HepG2 (cell line): ENCODE measurements at regions not wholly inside any gene's neighbourhood (a gene's known extent, or its start where the extent isn't known, plus 50 kb on each side); places are given as distances from the start of the nearest gene placed in this dataset.

Experiments
- ATAC-seq: fragments of 200-7000 bp; cut with Tn5 transposase; 3 replicates; pipeline ENCODE4 v1.9.1; 2020; ENCODE audit warnings: mild to moderate bottlenecking, moderate library complexity
- BruUV-seq: library from RNA; stranded (reverse); fragments of 400-500 nt; replicated peaks from 2 replicates; lab custom pipeline; 2021; lab: Mats Ljungman, UMichigan
- CTCF ChIA-PET: fragments of 300-600 bp; formaldehyde crosslinking; extraction: SDS; loops from one replicate; lab custom pipeline; 2021; ENCODE audit warnings: low total read pairs, inconsistent platforms, low intra/inter-chr PET ratio; lab: Yijun Ruan, JAX
- POLR2A ChIA-PET: fragments of 350-600 bp; sonication (Branson Sonifier 250); formaldehyde crosslinking; loops from one replicate; lab custom pipeline; 2020; ENCODE audit warnings: antibody characterized with exemption, inconsistent platforms; lab: Yijun Ruan, JAX
- DNase-seq: peaks from one replicate; pipeline ENCODE4 v3.0.0-alpha.2; 2015; ENCODE audit warnings: low spot score
- FAIRE-seq: peaks from 3 replicates; lab custom pipeline; 2011; peaks lifted over from hg19 to GRCh38; lab: Jason Lieb, UNC
- H2AFZ ChIP-seq: one replicate; pipeline ENCODE4 v1.6.1; 2011; ENCODE audit warnings: low read length, inconsistent platforms
- H3K27ac ChIP-seq: fragments of 300-600 bp; 3 replicates; pipeline ENCODE4 v1.8.0; 2011; ENCODE audit warnings: mixed run types, mild to moderate bottlenecking, mixed read lengths, low read length, inconsistent platforms; ENCODE audit not compliant: insufficient read depth; ENCODE audit errors: extremely low read length
- H3K27me3 ChIP-seq, 2 experiments: fragments of 200-600 bp in 1 of 2; 2 replicates in 1 of 2; 3 replicates in 1 of 2; pipeline versions ENCODE4 v1.6.0 to v1.8.0; 2011; ENCODE audit warnings: low read length in 2 of 2, mild to moderate bottlenecking in 2 of 2, moderate library complexity in 2 of 2, inconsistent platforms in 1 of 2; ENCODE audit not compliant: insufficient read depth in 2 of 2, control insufficient read depth in 1 of 2
- H3K36me3 ChIP-seq, 2 experiments: fragments of 200-600 bp in 1 of 2; replicated peaks in 1 of 2; 2 replicates in 1 of 2; 3 replicates in 1 of 2; pipeline versions ENCODE4 v1.5.1 to v1.8.0; 2011; ENCODE audit warnings: low read length in 2 of 2, inconsistent platforms in 1 of 2; ENCODE audit not compliant: insufficient read depth in 2 of 2, control insufficient read depth in 1 of 2
- H3K4me1 ChIP-seq: 2 replicates; pipeline ENCODE4 v1.5.1; 2012; ENCODE audit warnings: low read length, inconsistent platforms; ENCODE audit not compliant: insufficient read depth
- H3K4me2 ChIP-seq: 2 replicates; pipeline ENCODE4 v1.6.0; 2011; ENCODE audit warnings: low read depth, low read length, inconsistent platforms
- H3K4me3 ChIP-seq, 3 experiments: fragments of 200-600 bp in 1 of 3; sonication (generic), shearing (Covaris generic) in 1 of 3; replicated peaks in 1 of 3; 2 replicates each; pipeline ENCODE4 v1.5.1; 2011 to 2016; ENCODE audit warnings: low read length in 3 of 3, inconsistent platforms in 2 of 3, low read depth in 2 of 3, mild to moderate bottlenecking in 2 of 3, control low read depth in 1 of 3, mixed read lengths in 1 of 3; ENCODE audit not compliant: insufficient read depth in 1 of 3
- H3K79me2 ChIP-seq: one replicate; pipeline ENCODE4 v1.6.1; 2011; ENCODE audit warnings: low read length, inconsistent platforms; ENCODE audit not compliant: insufficient read depth
- H3K9ac ChIP-seq: 2 replicates; pipeline ENCODE4 v1.6.0; 2011; ENCODE audit warnings: mild to moderate bottlenecking, low read depth, low read length, inconsistent platforms; ENCODE audit not compliant: insufficient read depth
- H3K9me3 ChIP-seq: 2 replicates; pipeline ENCODE4 v1.5.1; 2012; ENCODE audit warnings: mild to moderate bottlenecking, low read length
- H4K20me1 ChIP-seq: 2 replicates; pipeline ENCODE4 v1.6.0; 2011; ENCODE audit warnings: inconsistent platforms, mild to moderate bottlenecking, low read length, moderate library complexity; ENCODE audit not compliant: insufficient read depth
- ATAD3A ChIP-seq: sonication (generic); formaldehyde crosslinking; IDR thresholded peaks from 2 replicates; pipeline ENCODE4 v1.4.0; 2020; ENCODE audit warnings: missing genetic modification reagents
- CENPX ChIP-seq: sonication (generic); formaldehyde crosslinking; IDR thresholded peaks from 2 replicates; pipeline ENCODE4 v1.9.0; 2021; ENCODE audit warnings: mild to moderate bottlenecking, missing genetic modification reagents, moderate library complexity
- MAFK ChIP-seq, 2 experiments: IDR thresholded peaks in 1 of 2; conservative IDR thresholded peaks in 1 of 2; 2 replicates each; pipeline ENCODE4 v1.6.1; 2011; ENCODE audit warnings: improper control_type of control experiment in 2 of 2, low read length in 2 of 2
- SMARCC2 ChIP-seq: fragments of 450-650 bp; IDR thresholded peaks from 2 replicates; pipeline ENCODE4 v1.6.1; 2017; ENCODE audit warnings: antibody characterized with exemption, mild to moderate bottlenecking
- SMYD3 ChIP-seq: sonication (generic); formaldehyde crosslinking; IDR thresholded peaks from 2 replicates; pipeline ENCODE4 v1.8.1; 2023; ENCODE audit warnings: mild to moderate bottlenecking, missing genetic modification reagents
- TARDBP ChIP-seq: sonication (generic); formaldehyde crosslinking; IDR thresholded peaks from 2 replicates; pipeline ENCODE4 v1.8.0; 2022; ENCODE audit warnings: mild to moderate bottlenecking, missing genetic modification reagents
- YEATS4 ChIP-seq: sonication (generic); formaldehyde crosslinking; IDR thresholded peaks from 2 replicates; pipeline ENCODE4 v1.4.0; 2020; ENCODE audit warnings: missing genetic modification reagents, borderline replicate concordance
- ZNF382 ChIP-seq: sonication (generic); formaldehyde crosslinking; IDR thresholded peaks from 2 replicates; pipeline ENCODE4 v1.5.0; 2020; ENCODE audit warnings: missing genetic modification reagents, mild to moderate bottlenecking, borderline replicate concordance
- ZNF678 ChIP-seq: sonication (generic); formaldehyde crosslinking; IDR thresholded peaks from 2 replicates; pipeline ENCODE4 v1.4.0; 2020; ENCODE audit warnings: mild to moderate bottlenecking, missing genetic modification reagents
- WGBS: methylation state at CpG from one replicate; pipeline ENCODE4 v1.1.6; 2017; ENCODE audit warnings: low lambda C conversion rate; 5-methylcytosine and 5-hydroxymethylcytosine counted together
- in situ Hi-C: cut with HindIII; loops from 2 replicates; pipeline ENCODE4 v1.10.0; 2017; ENCODE audit warnings: low pct_unique_long_range_greater_than_20kb; ENCODE audit not compliant: extremely low pct_ligation_motif_present
- intact Hi-C: fragments of 100-400 bp; cut with micrococcal nuclease; formaldehyde crosslinking; loops from one replicate; pipeline ENCODE4 v1.10.0; 2022; ENCODE audit not compliant: unreplicated experiment
- TF ChIP-seq, protein P1 (sequence below): sonication (generic); formaldehyde crosslinking; IDR thresholded peaks from 2 replicates; pipeline ENCODE4 v1.5.0; 2020; ENCODE audit warnings: mild to moderate bottlenecking, missing genetic modification reagents
- TF ChIP-seq, protein P2 (sequence below): sonication (generic); formaldehyde crosslinking; IDR thresholded peaks from 2 replicates; pipeline ENCODE4 v1.8.0; 2022; ENCODE audit warnings: missing genetic modification reagents, mild to moderate bottlenecking, moderate library complexity, borderline replicate concordance
- TF ChIP-seq, protein P3 (sequence below): sonication (generic); formaldehyde crosslinking; IDR thresholded peaks from 2 replicates; pipeline ENCODE4 v1.4.0; 2020; ENCODE audit warnings: missing genetic modification reagents

- TF ChIP-seq, protein P1, sequence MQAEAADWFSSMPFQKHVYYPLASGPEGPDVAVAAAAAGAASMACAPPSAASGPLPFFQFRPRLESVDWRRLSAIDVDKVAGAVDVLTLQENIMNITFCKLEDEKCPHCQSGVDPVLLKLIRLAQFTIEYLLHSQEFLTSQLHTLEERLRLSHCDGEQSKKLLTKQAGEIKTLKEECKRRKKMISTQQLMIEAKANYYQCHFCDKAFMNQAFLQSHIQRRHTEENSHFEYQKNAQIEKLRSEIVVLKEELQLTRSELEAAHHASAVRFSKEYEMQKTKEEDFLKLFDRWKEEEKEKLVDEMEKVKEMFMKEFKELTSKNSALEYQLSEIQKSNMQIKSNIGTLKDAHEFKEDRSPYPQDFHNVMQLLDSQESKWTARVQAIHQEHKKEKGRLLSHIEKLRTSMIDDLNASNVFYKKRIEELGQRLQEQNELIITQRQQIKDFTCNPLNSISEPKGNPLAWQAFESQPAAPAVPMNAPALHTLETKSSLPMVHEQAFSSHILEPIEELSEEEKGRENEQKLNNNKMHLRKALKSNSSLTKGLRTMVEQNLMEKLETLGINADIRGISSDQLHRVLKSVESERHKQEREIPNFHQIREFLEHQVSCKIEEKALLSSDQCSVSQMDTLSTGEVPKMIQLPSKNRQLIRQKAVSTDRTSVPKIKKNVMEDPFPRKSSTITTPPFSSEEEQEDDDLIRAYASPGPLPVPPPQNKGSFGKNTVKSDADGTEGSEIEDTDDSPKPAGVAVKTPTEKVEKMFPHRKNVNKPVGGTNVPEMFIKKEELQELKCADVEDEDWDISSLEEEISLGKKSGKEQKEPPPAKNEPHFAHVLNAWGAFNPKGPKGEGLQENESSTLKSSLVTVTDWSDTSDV: no peak
These were observed 195.5 kb upstream of the CDC14C start (continued) for GRCh38 chr7:48728799-48729198.

DNA sequence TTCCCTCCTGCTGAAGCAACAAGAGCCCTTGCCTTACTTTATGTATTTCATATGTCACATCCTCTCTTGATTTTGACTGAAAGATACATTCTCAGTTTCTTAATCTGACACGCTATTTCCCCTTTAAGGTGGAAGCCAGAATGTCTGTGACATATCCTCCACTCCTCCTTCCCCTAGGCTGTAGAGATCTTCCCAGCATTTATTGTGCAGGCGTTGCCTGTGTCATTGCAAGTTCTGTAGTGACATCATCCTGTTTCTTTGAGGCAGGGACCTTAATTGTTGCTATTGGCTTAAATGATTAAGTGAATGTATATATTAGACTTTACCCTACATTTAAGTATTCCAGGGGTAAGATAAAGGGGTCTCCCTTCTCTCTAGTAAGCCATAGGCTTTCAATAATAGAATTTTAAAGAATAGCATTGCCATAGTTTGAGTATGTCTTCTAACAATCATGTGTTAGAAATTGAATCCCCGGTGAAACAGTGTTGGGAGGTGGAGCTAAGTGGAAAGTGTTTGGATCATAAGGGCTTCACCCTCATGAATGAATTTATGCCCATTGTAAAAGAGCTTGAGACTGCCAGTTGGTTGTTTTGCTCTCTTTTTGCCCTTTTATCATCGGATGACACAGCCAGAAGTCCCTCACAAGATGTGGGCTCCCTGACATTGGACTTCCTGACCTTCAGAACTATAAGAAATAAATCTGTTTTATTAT, 189.5 kb upstream of the CDC14C start:
- H3K27ac ChIP-seq: no peak overlapping the region
- DNase-seq (no peak), FAIRE-seq (no peak), ATAC-seq (no peak)
- H3K36me3 ChIP-seq: no peaks in the 10 kb centered on the region
- H3K9me3 ChIP-seq: peaks cover 29% of the 10 kb centered on the region
- no peaks in the 10 kb centered on the region for H4K20me1 ChIP-seq
- H3K4me1 ChIP-seq: no peaks in the 10 kb centered on the region
- H3K79me2 ChIP-seq: no peaks in the 10 kb centered on the region
- no peak overlapping the region for H3K9ac ChIP-seq
- BruUV-seq: no TSS peak
- whole genome bisulfite sequencing: 0% methylated on average over 4 of the region's 4 CpGs
- no peak overlapping the region for H2AFZ ChIP-seq
- ChIA-PET POLR2A (no interaction called here), CTCF (no interaction called here)
- TF ChIP-seq ZNF382 (CRISPR knock-in tag): no peak
- TF ChIP-seq TARDBP: no peak
- TF ChIP-seq, protein P2, sequence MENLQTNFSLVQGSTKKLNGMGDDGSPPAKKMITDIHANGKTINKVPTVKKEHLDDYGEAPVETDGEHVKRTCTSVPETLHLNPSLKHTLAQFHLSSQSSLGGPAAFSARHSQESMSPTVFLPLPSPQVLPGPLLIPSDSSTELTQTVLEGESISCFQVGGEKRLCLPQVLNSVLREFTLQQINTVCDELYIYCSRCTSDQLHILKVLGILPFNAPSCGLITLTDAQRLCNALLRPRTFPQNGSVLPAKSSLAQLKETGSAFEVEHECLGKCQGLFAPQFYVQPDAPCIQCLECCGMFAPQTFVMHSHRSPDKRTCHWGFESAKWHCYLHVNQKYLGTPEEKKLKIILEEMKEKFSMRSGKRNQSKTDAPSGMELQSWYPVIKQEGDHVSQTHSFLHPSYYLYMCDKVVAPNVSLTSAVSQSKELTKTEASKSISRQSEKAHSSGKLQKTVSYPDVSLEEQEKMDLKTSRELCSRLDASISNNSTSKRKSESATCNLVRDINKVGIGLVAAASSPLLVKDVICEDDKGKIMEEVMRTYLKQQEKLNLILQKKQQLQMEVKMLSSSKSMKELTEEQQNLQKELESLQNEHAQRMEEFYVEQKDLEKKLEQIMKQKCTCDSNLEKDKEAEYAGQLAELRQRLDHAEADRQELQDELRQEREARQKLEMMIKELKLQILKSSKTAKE (CRISPR knock-in tag): no peak
- no peak for TF ChIP-seq CENPX (CRISPR knock-in tag)
- TF ChIP-seq YEATS4 (CRISPR knock-in tag): no peak
- no peak for TF ChIP-seq ZNF678 (CRISPR knock-in tag)
- TF ChIP-seq SMARCC2: no peak
- TF ChIP-seq ATAD3A: no peak
- TF ChIP-seq, protein P3, sequence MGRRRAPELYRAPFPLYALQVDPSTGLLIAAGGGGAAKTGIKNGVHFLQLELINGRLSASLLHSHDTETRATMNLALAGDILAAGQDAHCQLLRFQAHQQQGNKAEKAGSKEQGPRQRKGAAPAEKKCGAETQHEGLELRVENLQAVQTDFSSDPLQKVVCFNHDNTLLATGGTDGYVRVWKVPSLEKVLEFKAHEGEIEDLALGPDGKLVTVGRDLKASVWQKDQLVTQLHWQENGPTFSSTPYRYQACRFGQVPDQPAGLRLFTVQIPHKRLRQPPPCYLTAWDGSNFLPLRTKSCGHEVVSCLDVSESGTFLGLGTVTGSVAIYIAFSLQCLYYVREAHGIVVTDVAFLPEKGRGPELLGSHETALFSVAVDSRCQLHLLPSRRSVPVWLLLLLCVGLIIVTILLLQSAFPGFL (CRISPR knock-in tag): no peak
- TF ChIP-seq SMYD3: no peak
- TF ChIP-seq MAFK (conservative IDR thresholded peaks at IDR 0.05 in 1 of 2, IDR thresholded peaks at IDR 0.05 in 1 of 2; ENCODE audit: low read length in 2 of 2): no peak
- H3K4me3 ChIP-seq: no peak overlapping the region
- H3K27me3 ChIP-seq: no peaks in the 10 kb centered on the region
- intact Hi-C loops (no loop called here), in situ Hi-C loops (no loop called here)
- no peak overlapping the region for H3K4me2 ChIP-seq
